ENCODE measurements at regions not wholly inside any gene's neighbourhood (a gene's known extent, or its start where the extent isn't known, plus 50 kb on each side); places are given as distances from the start of the nearest gene placed in this dataset.

DNA sequence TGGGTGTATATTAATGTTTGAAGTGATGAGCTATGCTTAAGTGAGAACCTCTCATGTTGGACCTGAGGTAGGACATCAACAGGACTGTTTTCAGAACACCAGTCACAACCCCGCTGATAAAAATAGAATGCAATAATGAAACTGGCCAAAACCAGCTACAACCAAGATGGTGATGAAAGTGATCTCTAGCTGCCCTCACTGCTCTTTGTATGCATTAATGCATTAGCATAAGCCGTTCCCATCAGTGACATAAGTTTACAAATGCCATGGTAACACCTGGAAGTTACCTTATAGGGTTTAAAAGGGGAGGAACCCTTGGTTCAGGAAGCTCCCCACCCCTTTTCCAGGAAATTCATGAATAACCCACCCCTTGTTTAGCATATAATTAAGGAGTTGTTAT, 672.5 kb upstream of the EEF2KMT start:
- Histone ChIP-seq H3K27me3 (ENCODE audit: control insufficient read depth, insufficient read depth, low read length) (no peaks in the 10 kb centered on the region), H3K9me3 (ENCODE audit: control insufficient read depth, insufficient read depth, low read length) (peaks cover 39% of the 10 kb centered on the region), H3K27ac (ENCODE audit: low read depth, low read length) (no peak overlapping the region), H3K4me3 (ENCODE audit: low read depth, low read length) (no peak overlapping the region)
- no peak for DNase-seq (ENCODE audit: low read depth, low spot score)
- TF ChIP-seq, protein P1, sequence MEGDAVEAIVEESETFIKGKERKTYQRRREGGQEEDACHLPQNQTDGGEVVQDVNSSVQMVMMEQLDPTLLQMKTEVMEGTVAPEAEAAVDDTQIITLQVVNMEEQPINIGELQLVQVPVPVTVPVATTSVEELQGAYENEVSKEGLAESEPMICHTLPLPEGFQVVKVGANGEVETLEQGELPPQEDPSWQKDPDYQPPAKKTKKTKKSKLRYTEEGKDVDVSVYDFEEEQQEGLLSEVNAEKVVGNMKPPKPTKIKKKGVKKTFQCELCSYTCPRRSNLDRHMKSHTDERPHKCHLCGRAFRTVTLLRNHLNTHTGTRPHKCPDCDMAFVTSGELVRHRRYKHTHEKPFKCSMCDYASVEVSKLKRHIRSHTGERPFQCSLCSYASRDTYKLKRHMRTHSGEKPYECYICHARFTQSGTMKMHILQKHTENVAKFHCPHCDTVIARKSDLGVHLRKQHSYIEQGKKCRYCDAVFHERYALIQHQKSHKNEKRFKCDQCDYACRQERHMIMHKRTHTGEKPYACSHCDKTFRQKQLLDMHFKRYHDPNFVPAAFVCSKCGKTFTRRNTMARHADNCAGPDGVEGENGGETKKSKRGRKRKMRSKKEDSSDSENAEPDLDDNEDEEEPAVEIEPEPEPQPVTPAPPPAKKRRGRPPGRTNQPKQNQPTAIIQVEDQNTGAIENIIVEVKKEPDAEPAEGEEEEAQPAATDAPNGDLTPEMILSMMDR (IDR thresholded peaks at IDR 0.05; ENCODE audit: low read depth, low read length), result no peak
- ChIA-PET POLR2A (no interaction called here), CTCF (no interaction called here)

DNA sequence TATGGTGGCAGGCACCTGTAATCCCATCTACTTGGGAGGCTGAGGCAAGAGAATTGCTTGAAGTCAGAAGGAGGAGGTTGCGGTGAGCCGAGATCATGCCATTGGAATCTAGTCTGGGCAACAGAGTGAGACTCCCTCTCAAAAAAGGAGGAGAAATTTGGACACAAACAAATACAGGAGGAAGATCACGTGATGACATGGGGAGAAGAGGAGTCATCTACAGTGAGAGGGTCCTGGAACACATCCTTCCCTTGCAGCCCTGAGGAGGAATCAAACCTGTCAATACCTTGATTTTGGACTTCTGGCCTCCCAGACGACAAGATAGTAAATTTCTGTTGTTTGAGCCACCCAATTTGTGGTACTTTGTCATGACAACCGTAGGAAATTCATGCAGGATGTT, 671.9 kb upstream of the EEF2KMT start:
- Histone ChIP-seq H3K27ac (ENCODE audit: low read depth, low read length) (no peak overlapping the region), H3K4me3 (ENCODE audit: low read depth, low read length) (no peak overlapping the region), H3K9me3 (ENCODE audit: control insufficient read depth, insufficient read depth, low read length) (peaks cover 38% of the 10 kb centered on the region; the same call in 1 of the 2 replicates), H3K27me3 (ENCODE audit: control insufficient read depth, insufficient read depth, low read length) (no peaks in the 10 kb centered on the region)
- ChIA-PET CTCF (no interaction called here), POLR2A (no interaction called here)
- TF ChIP-seq, protein P1 (IDR thresholded peaks at IDR 0.05; ENCODE audit: low read depth, low read length), result no peak
- DNase-seq (ENCODE audit: low read depth, low spot score), result no peak

DNA sequence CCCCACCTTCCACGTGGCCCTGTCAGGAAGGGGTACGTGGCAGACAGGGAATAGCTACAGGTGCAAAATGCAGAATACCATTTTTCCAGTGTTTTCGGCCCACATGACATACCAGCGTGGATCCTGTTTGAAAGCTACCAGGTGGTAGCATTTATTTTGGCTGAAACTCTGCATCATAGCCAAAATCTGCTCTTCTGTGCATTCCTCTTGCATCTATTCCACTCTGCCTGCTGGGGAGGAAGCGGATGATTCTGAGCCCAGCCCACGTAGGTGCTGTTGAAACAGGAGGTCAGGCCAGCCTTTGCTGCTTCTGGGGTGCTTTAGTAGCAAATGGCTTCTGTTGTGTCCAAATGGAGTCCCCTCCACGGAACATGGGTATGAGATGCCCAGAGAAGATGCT, 670.9 kb upstream of the EEF2KMT start:
- Histone ChIP-seq H3K4me3 (ENCODE audit: low read depth, low read length) (no peak overlapping the region), H3K27ac (ENCODE audit: low read depth, low read length) (no peak overlapping the region), H3K9me3 (ENCODE audit: control insufficient read depth, insufficient read depth, low read length) (peaks cover 34% of the 10 kb centered on the region; the same call in 1 of the 2 replicates), H3K27me3 (ENCODE audit: control insufficient read depth, insufficient read depth, low read length) (no peaks in the 10 kb centered on the region)
- DNase-seq (ENCODE audit: low read depth, low spot score), result no peak
- ChIA-PET POLR2A (no interaction called here), CTCF (no interaction called here)
- TF ChIP-seq, protein P1 (IDR thresholded peaks at IDR 0.05; ENCODE audit: low read depth, low read length), result no peak

DNA sequence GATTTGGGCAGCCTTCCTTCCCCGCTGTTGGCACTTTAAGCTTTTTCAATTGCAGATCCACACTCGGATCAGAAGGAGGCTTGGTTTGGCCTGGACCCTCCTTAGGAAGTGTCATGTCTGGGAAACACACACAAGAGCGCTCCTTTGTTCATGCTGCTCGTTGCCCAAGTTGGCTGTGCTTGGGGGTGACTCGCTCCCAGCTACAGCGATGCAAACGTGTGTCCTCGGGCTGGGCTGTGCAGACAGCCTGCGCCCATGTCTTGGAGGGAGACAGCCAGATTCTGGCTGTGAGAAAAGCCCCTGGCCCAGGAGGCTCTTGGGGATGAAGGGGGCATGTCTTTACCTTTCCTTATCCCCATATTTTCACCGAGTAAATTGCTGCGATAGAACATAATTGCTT, 665.6 kb upstream of the EEF2KMT start:
- peaks cover 31% of the 10 kb centered on the region for H3K9me3 ChIP-seq (ENCODE audit: control insufficient read depth, insufficient read depth, low read length)
- no peaks in the 10 kb centered on the region for H3K27me3 ChIP-seq (ENCODE audit: control insufficient read depth, insufficient read depth, low read length)
- DNase-seq (ENCODE audit: low read depth, low spot score), result no peak
- POLR2A ChIA-PET, result no interaction called here
- no peak overlapping the region for H3K27ac ChIP-seq (ENCODE audit: low read depth, low read length)
- CTCF ChIA-PET, result no interaction called here
- TF ChIP-seq, protein P1 (IDR thresholded peaks at IDR 0.05; ENCODE audit: low read depth, low read length), result no peak
- H3K4me3 ChIP-seq (ENCODE audit: low read depth, low read length), result no peak overlapping the region

DNA sequence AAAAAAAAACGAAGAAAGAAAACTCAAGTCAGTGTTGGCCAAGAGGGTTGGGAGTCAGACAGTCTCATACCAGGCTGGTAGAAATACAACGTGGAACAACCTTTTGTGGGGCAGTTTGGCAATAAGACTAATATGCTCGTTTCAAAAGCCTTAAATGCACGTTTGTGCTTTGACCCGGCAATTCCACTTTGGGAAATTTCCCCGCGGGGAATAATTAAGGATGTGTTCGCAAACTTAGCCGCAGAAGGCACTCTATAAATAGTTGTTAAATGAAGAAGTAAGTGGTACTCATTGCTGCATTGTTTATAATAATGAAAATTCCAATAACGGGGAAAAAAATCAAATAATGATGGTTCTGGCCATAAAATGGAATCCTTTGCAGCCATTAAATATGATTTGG, 664.8 kb upstream of the EEF2KMT start:
- ChIA-PET POLR2A (no interaction called here), CTCF (no interaction called here)
- no peak overlapping the region for H3K27ac ChIP-seq (ENCODE audit: low read depth, low read length)
- H3K9me3 ChIP-seq (ENCODE audit: control insufficient read depth, insufficient read depth, low read length), result peaks cover 26% of the 10 kb centered on the region
- no peak for DNase-seq (ENCODE audit: low read depth, low spot score)
- TF ChIP-seq, protein P1 (IDR thresholded peaks at IDR 0.05; ENCODE audit: low read depth, low read length), result no peak
- no peak overlapping the region for H3K4me3 ChIP-seq (ENCODE audit: low read depth, low read length)
- no peaks in the 10 kb centered on the region for H3K27me3 ChIP-seq (ENCODE audit: control insufficient read depth, insufficient read depth, low read length)
